ENCODE measurements at regions not wholly inside any gene's neighbourhood (a gene's known extent, or its start where the extent isn't known, plus 50 kb on each side); places are given as distances from the start of the nearest gene placed in this dataset.

DNA sequence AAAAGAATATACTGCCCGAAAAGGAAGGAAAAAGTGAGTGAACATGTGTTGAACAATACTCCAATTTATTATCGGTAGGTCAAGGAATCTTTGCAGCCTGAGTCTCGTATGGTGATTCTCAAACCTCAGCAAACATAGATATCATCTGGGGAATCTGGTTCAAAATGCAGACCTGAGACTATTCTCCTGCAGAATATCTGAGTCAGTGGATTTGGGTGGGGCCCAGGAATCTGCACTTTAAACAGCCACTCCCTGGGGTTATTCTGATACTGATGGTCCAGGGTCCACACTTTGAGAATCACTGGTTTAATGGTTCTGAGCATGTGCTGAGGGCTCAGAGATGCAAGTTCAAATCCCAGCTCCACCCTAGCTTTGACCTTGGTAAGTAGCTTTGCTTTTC, 53.6 kb upstream of the GRK3 start:
- no peaks in the 10 kb centered on the region for H3K27me3 ChIP-seq (ENCODE audit: control insufficient read depth in 1 of 2, insufficient read depth in 2 of 2, low read length in 2 of 2)
- H3K27ac ChIP-seq (ENCODE audit: low read depth, low read length): no peak overlapping the region
- no peak overlapping the region for H3K4me3 ChIP-seq (ENCODE audit: low read depth in 1 of 2, low read length in 2 of 2)
- H3K4me1 ChIP-seq (ENCODE audit: control insufficient read depth in 1 of 2, insufficient read depth in 2 of 2, low read length in 2 of 2): peaks cover 0 to 4% of the 10 kb centered on the region in 2 donors
- H3K9ac ChIP-seq (ENCODE audit: low read depth in 1 of 2, low read length in 2 of 2): no peak overlapping the region
- no peaks in the 10 kb centered on the region for H3K9me3 ChIP-seq (ENCODE audit: control insufficient read depth in 1 of 2, low read length in 2 of 2)
- H3K36me3 ChIP-seq (ENCODE audit: control insufficient read depth in 1 of 2, insufficient read depth in 2 of 2, low read length in 2 of 2): peaks cover 0 to 4% of the 10 kb centered on the region in 2 donors

DNA sequence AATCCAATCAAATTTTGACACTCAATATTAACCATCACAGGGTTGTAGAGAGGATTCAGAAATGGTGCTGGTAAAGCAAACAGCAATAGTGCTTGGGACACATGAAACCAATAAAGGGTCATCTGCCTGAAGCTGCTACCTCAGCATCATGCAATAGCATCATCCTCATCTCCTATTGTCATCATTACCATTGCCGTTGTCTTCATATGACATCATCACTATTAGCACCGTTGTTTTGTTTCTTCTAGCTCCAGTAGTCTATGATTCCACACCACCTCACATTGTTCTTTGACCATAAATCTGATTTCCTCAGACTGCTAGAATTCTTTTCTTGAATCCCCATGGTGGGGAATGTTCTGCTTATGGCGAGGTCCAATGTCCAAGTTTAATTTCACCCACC, 52.8 kb upstream of the GRK3 start:
- no peak overlapping the region for H3K9ac ChIP-seq (ENCODE audit: low read depth in 1 of 2, low read length in 2 of 2)
- H3K36me3 ChIP-seq (ENCODE audit: control insufficient read depth in 1 of 2, insufficient read depth in 2 of 2, low read length in 2 of 2): peaks cover 0 to 4% of the 10 kb centered on the region in 2 donors
- H3K27ac ChIP-seq (ENCODE audit: low read depth, low read length): no peak overlapping the region
- H3K9me3 ChIP-seq (ENCODE audit: control insufficient read depth in 1 of 2, low read length in 2 of 2): no peaks in the 10 kb centered on the region
- H3K4me3 ChIP-seq (ENCODE audit: low read depth in 1 of 2, low read length in 2 of 2): no peak overlapping the region
- no peaks in the 10 kb centered on the region for H3K27me3 ChIP-seq (ENCODE audit: control insufficient read depth in 1 of 2, insufficient read depth in 2 of 2, low read length in 2 of 2)
- H3K4me1 ChIP-seq (ENCODE audit: control insufficient read depth in 1 of 2, insufficient read depth in 2 of 2, low read length in 2 of 2): peaks cover 0 to 4% of the 10 kb centered on the region in 2 donors

DNA sequence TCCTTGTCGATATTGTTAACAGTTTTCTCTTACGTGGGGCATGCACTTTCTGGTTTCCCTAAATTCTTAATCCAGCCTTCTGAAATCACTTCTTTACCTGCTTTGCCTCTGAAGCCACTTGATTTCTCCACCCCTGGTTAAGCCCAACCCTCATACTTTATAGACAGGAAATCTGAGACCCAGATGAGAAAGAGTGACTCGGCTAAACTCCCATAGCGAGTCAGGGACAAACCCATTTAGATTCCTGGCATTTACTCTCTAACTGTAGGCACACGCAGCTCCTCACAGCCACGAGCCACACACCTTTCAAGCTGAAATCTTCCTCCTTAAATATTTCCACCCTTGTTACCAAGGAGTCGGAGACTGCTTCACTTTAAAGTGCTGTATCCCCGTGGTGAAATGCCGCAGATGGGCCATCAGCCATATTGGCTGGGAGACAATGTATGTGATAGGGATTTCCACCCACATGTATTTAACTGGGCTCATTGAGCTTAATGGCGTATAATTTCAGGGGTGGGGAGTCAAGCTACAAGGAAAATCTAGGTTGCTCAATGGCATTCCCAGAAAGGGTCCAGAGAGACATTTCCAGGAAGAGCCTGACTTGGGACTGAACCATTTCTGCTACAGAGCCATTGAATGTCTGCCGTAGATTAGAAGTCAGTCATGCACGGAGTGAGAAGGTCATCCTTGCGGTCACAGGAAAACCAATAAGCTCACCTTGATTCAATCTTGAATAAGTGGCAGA, 49.9 kb upstream of the GRK3 start:
- no peaks in the 10 kb centered on the region for H3K9me3 ChIP-seq (ENCODE audit: control insufficient read depth in 1 of 2, low read length in 2 of 2)
- H3K9ac ChIP-seq (ENCODE audit: low read depth in 1 of 2, low read length in 2 of 2): no peak overlapping the region
- no peak overlapping the region for H3K4me3 ChIP-seq (ENCODE audit: low read depth in 1 of 2, low read length in 2 of 2)
- H3K27me3 ChIP-seq (ENCODE audit: control insufficient read depth in 1 of 2, insufficient read depth in 2 of 2, low read length in 2 of 2): no peaks in the 10 kb centered on the region
- peaks cover 0 to 4% of the 10 kb centered on the region in 2 donors for H3K36me3 ChIP-seq (ENCODE audit: control insufficient read depth in 1 of 2, insufficient read depth in 2 of 2, low read length in 2 of 2)
- H3K4me1 ChIP-seq (ENCODE audit: control insufficient read depth in 1 of 2, insufficient read depth in 2 of 2, low read length in 2 of 2): peaks cover 0 to under 1% of the 10 kb centered on the region in 2 donors
- H3K27ac ChIP-seq (ENCODE audit: low read depth, low read length): no peak overlapping the region

Data from duodenal mucosa (tissue), 2 donors.